SU-DHL-6 (cell line): ENCODE measurements at regions not wholly inside any gene's neighbourhood (a gene's known extent, or its start where the extent isn't known, plus 50 kb on each side); places are given as distances from the start of the nearest gene placed in this dataset.

Experiments used
- H2AFZ ChIP-seq: fragments of 200-600 bp; sonication (generic); 2 replicates; pipeline ENCODE4 v1.6.1; 2014; ENCODE audit warnings: low read depth, mild to moderate bottlenecking, moderate library complexity, mixed read lengths, antibody characterized with exemption, low read length; ENCODE audit not compliant: severe bottlenecking
- H3F3A ChIP-seq: fragments of 200-600 bp; shearing (Covaris generic); 2 replicates; pipeline ENCODE4 v1.6.0; 2016; ENCODE audit warnings: antibody characterized with exemption, mild to moderate bottlenecking; ENCODE audit not compliant: insufficient read depth
- H3K27ac ChIP-seq: fragments of 200-600 bp; sonication (generic); 2 replicates; pipeline ENCODE4 v1.5.1; 2016; ENCODE audit warnings: low read depth, mild to moderate bottlenecking, low read length, moderate library complexity, mixed read lengths
- H3K27me3 ChIP-seq: fragments of 200-600 bp; sonication (generic), shearing (Covaris generic); 2 replicates; pipeline ENCODE4 v1.6.0; 2014; ENCODE audit warnings: mild to moderate bottlenecking, low read length
- H3K36me3 ChIP-seq: fragments of 200-600 bp; sonication (generic); 2 replicates; pipeline ENCODE4 v1.6.1; 2014; ENCODE audit warnings: mild to moderate bottlenecking, low read length, mixed read lengths
- H3K4me2 ChIP-seq: fragments of 300-600, 200-600 bp; shearing (Covaris generic), sonication (generic); 2 replicates; pipeline ENCODE4 v1.6.0; 2014; ENCODE audit warnings: low read length, low read depth, mild to moderate bottlenecking; ENCODE audit not compliant: poor library complexity, severe bottlenecking
- H3K4me3 ChIP-seq: fragments of 200-600 bp; sonication (generic); 2 replicates; pipeline ENCODE4 v1.5.1; 2014; ENCODE audit warnings: antibody characterized with exemption, low read length, mild to moderate bottlenecking, mixed read lengths; ENCODE audit not compliant: insufficient read depth, poor library complexity, severe bottlenecking
- H3K79me2 ChIP-seq: fragments of 200-600 bp; sonication (generic); 2 replicates; pipeline ENCODE4 v1.6.1; 2014; ENCODE audit warnings: mild to moderate bottlenecking, low read length, moderate library complexity; ENCODE audit not compliant: insufficient read depth
- H3K9ac ChIP-seq: fragments of 200-600 bp; sonication (generic); 2 replicates; pipeline ENCODE4 v1.7.0; 2014; ENCODE audit warnings: mild to moderate bottlenecking, low read length
- H3K9me2 ChIP-seq: fragments of 200-600 bp; sonication (generic); replicated peaks from 2 replicates; pipeline ENCODE4 v1.6.1; 2014; ENCODE audit warnings: low read length; ENCODE audit not compliant: insufficient read depth
- H3K9me3 ChIP-seq: fragments of 200-600 bp; sonication (generic); 2 replicates; pipeline ENCODE4 v1.6.1; 2014; ENCODE audit warnings: low read length, mixed read lengths; ENCODE audit not compliant: insufficient read depth
- H4K20me1 ChIP-seq: fragments of 200-600 bp; sonication (generic); 2 replicates; pipeline ENCODE4 v1.6.1; 2014; ENCODE audit warnings: low read depth, mild to moderate bottlenecking, antibody characterized with exemption, low read length, moderate library complexity, mixed read lengths
- EZH2phosphoT487 ChIP-seq: fragments of 200-600 bp; sonication (generic), shearing (Covaris generic); conservative IDR thresholded peaks from 2 replicates; pipeline ENCODE4 v1.6.1; 2018; ENCODE audit warnings: mild to moderate bottlenecking, antibody characterized with exemption, low read length, moderate library complexity, mixed read lengths
- TF ChIP-seq, protein P1 (sequence below): fragments of 200-600 bp; sonication (generic); IDR thresholded peaks from one replicate; pipeline ENCODE4 v1.5.1; 2017; ENCODE audit warnings: antibody characterized with exemption, mild to moderate bottlenecking, low read length, moderate library complexity; ENCODE audit not compliant: insufficient read depth, poor library complexity, severe bottlenecking

DNA sequence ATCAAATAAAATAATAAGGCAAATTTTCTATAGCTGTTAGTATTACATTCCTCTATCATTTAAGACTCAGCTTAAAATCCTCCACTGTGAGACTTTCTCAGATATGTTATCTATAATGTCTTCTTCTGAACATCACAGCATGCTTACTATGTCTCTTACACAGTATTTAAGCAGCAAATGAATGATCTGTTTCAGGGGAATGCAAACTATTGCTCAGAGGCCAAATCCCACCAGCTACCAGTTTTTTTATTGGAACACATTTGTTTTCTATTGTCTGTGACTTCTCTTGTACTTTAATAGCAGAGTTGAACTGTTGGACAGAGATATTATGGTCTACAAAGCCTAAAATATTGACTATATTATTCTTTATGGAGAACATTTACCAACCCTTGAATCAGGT, 59.6 kb downstream of the C3orf38 start:
- H3K9me3 ChIP-seq = no peaks in the 10 kb centered on the region
- no peaks in the 10 kb centered on the region for H3K27me3 ChIP-seq
- H3K9ac ChIP-seq = no peak overlapping the region
- no peaks in the 10 kb centered on the region for H3F3A ChIP-seq
- no peak overlapping the region for H3K4me2 ChIP-seq
- H3K27ac ChIP-seq = no peak overlapping the region
- no peaks in the 10 kb centered on the region for H4K20me1 ChIP-seq
- no peaks in the 10 kb centered on the region for H3K9me2 ChIP-seq
- no peak for TF ChIP-seq EZH2phosphoT487
- TF ChIP-seq, protein P1, sequence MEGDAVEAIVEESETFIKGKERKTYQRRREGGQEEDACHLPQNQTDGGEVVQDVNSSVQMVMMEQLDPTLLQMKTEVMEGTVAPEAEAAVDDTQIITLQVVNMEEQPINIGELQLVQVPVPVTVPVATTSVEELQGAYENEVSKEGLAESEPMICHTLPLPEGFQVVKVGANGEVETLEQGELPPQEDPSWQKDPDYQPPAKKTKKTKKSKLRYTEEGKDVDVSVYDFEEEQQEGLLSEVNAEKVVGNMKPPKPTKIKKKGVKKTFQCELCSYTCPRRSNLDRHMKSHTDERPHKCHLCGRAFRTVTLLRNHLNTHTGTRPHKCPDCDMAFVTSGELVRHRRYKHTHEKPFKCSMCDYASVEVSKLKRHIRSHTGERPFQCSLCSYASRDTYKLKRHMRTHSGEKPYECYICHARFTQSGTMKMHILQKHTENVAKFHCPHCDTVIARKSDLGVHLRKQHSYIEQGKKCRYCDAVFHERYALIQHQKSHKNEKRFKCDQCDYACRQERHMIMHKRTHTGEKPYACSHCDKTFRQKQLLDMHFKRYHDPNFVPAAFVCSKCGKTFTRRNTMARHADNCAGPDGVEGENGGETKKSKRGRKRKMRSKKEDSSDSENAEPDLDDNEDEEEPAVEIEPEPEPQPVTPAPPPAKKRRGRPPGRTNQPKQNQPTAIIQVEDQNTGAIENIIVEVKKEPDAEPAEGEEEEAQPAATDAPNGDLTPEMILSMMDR = no peak
- H2AFZ ChIP-seq = no peak overlapping the region
- H3K79me2 ChIP-seq = no peaks in the 10 kb centered on the region
- H3K4me3 ChIP-seq = no peak overlapping the region
- H3K36me3 ChIP-seq = no peaks in the 10 kb centered on the region

DNA sequence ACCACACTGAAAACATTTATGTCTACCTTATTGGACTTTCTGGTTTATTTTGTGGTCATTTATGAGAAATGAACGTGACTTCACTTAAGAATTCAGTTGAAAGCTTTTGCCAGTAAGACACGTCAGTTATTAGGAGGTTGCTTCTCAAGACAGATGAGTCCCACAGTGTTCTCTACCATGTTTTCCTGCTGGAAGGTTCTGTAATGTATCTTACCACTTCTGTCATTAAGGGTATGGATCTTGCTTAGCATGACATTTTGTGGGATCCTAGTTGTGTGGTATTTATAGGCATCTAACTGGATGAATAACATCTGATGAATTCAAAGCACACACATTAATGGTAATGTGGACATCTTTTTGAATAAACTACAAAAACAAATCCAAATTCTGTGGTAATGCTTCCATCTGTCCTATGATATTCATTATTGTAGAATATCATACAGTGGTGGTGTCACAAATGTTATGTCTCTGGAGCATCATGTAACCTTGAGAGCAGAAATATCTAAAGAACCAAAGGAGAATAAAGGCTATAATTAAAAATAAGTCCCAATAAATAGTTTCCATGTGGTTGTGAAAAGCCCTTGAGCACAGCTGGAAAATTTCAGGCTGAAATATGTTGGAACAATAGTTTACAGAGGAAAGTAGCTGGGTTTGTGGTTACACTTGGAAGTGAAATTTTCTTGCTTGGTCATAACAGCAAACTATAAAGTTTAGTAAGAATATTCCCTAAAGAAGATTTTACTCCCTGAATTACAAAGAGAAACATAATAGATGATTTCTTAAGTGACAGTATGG, 61.5 kb downstream of the C3orf38 start:
- Histone ChIP-seq H3K36me3 (no peaks in the 10 kb centered on the region), H3F3A (no peaks in the 10 kb centered on the region), H3K9me3 (no peaks in the 10 kb centered on the region), H3K4me2 (no peak overlapping the region), H3K4me3 (no peak overlapping the region), H3K27me3 (no peaks in the 10 kb centered on the region), H3K27ac (no peak overlapping the region), H4K20me1 (no peaks in the 10 kb centered on the region), H3K79me2 (no peaks in the 10 kb centered on the region), H3K9ac (no peak overlapping the region), H3K9me2 (no peaks in the 10 kb centered on the region), H2AFZ (no peak overlapping the region)
- TF ChIP-seq EZH2phosphoT487 = no peak
- TF ChIP-seq, protein P1 = no peak

DNA sequence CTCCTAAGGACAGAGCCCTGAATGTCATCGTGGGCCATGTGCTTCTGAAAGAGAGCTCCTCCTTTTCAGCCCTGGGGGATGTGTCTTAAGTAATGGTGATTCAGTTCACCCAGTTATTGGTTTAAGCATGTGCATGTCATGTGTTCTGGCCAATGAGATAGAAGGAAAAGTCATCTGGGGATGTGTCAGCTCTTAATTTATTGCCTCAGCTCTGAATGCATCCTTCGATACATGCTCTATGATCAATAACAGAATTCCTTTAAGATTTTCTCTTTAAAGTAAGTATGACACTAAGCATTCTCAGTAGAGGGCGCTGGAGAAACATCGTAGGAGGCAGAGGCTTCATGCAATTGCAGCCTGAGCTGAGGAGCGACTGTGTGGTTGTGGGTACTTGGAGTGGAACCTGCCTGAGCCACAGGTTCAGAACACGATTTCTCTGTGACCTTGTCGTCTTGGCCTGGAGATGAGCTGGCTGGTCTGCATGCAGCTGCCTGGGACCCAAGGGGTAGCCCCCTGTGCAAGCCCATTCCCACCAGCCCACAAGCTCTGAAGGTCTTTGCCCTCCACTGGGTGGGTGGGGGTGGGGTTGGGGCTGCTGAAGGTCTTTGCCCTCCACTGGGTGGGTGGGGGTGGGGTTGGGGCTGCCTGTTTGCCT, 69.5 kb downstream of the C3orf38 start:
- Histone ChIP-seq H4K20me1 (no peaks in the 10 kb centered on the region), H3K9me3 (no peaks in the 10 kb centered on the region), H3K79me2 (no peaks in the 10 kb centered on the region), H3K27ac (no peak overlapping the region), H3K27me3 (no peaks in the 10 kb centered on the region), H3K4me2 (no peak overlapping the region), H3K4me3 (no peak overlapping the region), H2AFZ (no peak overlapping the region), H3K9ac (no peak overlapping the region), H3F3A (no peaks in the 10 kb centered on the region), H3K9me2 (no peaks in the 10 kb centered on the region), H3K36me3 (no peaks in the 10 kb centered on the region)
- TF ChIP-seq, protein P1 = no peak
- no peak for TF ChIP-seq EZH2phosphoT487
